ENCODE measurements at regions not wholly inside any gene's neighbourhood (a gene's known extent, or its start where the extent isn't known, plus 50 kb on each side); places are given as distances from the start of the nearest gene placed in this dataset.

- no peak overlapping the region for H3K27ac ChIP-seq
- no peaks in the 10 kb centered on the region for H3K9me3 ChIP-seq
- no peak overlapping the region for H3K4me3 ChIP-seq (replicated peaks in 1 of 3)
- H3K27me3 ChIP-seq, result no peaks in the 10 kb centered on the region
- intact Hi-C loops (cut with DNase I), result no loop called here
- H3K36me3 ChIP-seq, result no peaks in the 10 kb centered on the region
- TF ChIP-seq CTCF (IDR thresholded peaks at IDR 0.05) (no peak), POLR2A (IDR thresholded peaks at IDR 0.05) (no peak)
- no peak for DNase-seq
- peaks cover 0 to 3% of the 10 kb centered on the region in 2 donors for H3K4me1 ChIP-seq
These were observed 147.9 kb upstream of the SLC35B3 start for GRCh38 chr6:8583291-8583690.

- H3K27me3 ChIP-seq, result no peaks in the 10 kb centered on the region
- intact Hi-C loops (cut with DNase I), result no loop called here
- peaks cover 0 to 3% of the 10 kb centered on the region in 2 donors for H3K4me1 ChIP-seq
- H3K27ac ChIP-seq, result no peak overlapping the region
- no peaks in the 10 kb centered on the region for H3K9me3 ChIP-seq
- H3K36me3 ChIP-seq, result no peaks in the 10 kb centered on the region
- no peak for TF ChIP-seq CTCF (IDR thresholded peaks at IDR 0.05)
- TF ChIP-seq POLR2A (IDR thresholded peaks at IDR 0.05), result no peak
- WGBS, 2 donors, result 78 to 81% methylated on average over 1 of the region's 1 CpG
- H3K4me3 ChIP-seq (replicated peaks in 1 of 3), result no peak overlapping the region
- DNase-seq, result no peak
These were observed 144.0 kb upstream of the SLC35B3 start for GRCh38 chr6:8579372-8579771.

- no peak overlapping the region for H3K27ac ChIP-seq
- WGBS, 2 donors, result 19 to 27% methylated on average over 1 of the region's 1 CpG
These were observed 142.7 kb upstream of the SLC35B3 start for GRCh38 chr6:8578006-8578405.

GRCh38 chr6:8574749-8575468, 139.6 kb upstream of the SLC35B3 start:
- intact Hi-C loops (cut with DNase I), result no loop called here
- DNase-seq, result no peak
- 89 to 90% methylated on average over 6 of the region's 6 CpGs for WGBS, 2 donors
- no peak overlapping the region for H3K4me3 ChIP-seq (replicated peaks in 1 of 3)
- H3K4me1 ChIP-seq, result peaks cover 0 to 3% of the 10 kb centered on the region in 2 donors
- no peaks in the 10 kb centered on the region for H3K36me3 ChIP-seq
- H3K27ac ChIP-seq, result no peak overlapping the region
- H3K9me3 ChIP-seq, result no peaks in the 10 kb centered on the region
- no peaks in the 10 kb centered on the region for H3K27me3 ChIP-seq
- no peak for TF ChIP-seq POLR2A (IDR thresholded peaks at IDR 0.05)
- TF ChIP-seq CTCF (IDR thresholded peaks at IDR 0.05), result no peak

More at GRCh38 chr6:8578006-8578405, 142.7 kb upstream of the SLC35B3 start:
- DNase-seq, result no peak
- H3K4me1 ChIP-seq, result peaks cover 0 to 3% of the 10 kb centered on the region in 2 donors
- intact Hi-C loops (cut with DNase I), result no loop called here
- H3K9me3 ChIP-seq, result no peaks in the 10 kb centered on the region
- H3K4me3 ChIP-seq (replicated peaks in 1 of 3), result no peak overlapping the region
- no peaks in the 10 kb centered on the region for H3K27me3 ChIP-seq
- no peaks in the 10 kb centered on the region for H3K36me3 ChIP-seq
- TF ChIP-seq CTCF (IDR thresholded peaks at IDR 0.05), result no peak

- TF ChIP-seq CTCF (IDR thresholded peaks at IDR 0.05), result no peak
- TF ChIP-seq POLR2A (IDR thresholded peaks at IDR 0.05), result no peak
- no peak overlapping the region for H3K27ac ChIP-seq
- 93 to 95% methylated on average over 2 of the region's 2 CpGs for WGBS, 2 donors
- DNase-seq, result no peak
- intact Hi-C loops (cut with DNase I), result no loop called here
- H3K36me3 ChIP-seq, result no peaks in the 10 kb centered on the region
- H3K9me3 ChIP-seq, result no peaks in the 10 kb centered on the region
- H3K27me3 ChIP-seq, result no peaks in the 10 kb centered on the region
- H3K4me1 ChIP-seq, result peaks cover 0 to under 1% of the 10 kb centered on the region in 2 donors
- no peak overlapping the region for H3K4me3 ChIP-seq (replicated peaks in 1 of 3)
These were observed 139.0 kb upstream of the SLC35B3 start for GRCh38 chr6:8574311-8574710.
